ENCODE measurements at regions not wholly inside any gene's neighbourhood (a gene's known extent, or its start where the extent isn't known, plus 50 kb on each side); places are given as distances from the start of the nearest gene placed in this dataset.

DNA sequence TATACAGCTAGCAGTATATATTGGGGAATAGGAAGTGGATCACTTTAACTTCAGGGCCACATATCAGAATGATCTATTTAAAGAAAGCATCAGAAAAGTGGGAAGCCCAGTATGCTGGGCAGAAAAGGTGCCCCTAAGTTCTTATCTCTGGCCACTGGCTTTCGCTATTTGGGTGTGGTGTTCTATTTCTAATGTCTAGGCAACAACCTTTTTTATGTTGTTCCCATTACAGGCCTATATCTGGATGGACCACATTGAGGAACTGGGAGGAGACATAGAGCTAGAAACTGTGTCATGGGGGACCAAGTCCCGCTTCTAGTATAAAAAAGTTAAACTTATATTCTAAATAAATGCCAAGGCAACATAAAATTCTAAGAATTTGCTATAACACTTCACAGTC is 935.6 kb downstream of the PDHA2 start:
- DNase-seq = no peak
- no peaks in the 10 kb centered on the region for H4K20me1 ChIP-seq (ENCODE audit: control insufficient read depth, insufficient read depth, low read length, poor library complexity, severe bottlenecking)
- no peaks in the 10 kb centered on the region for H3K27me3 ChIP-seq (replicated peaks in 1 of 4; ENCODE audit: control extremely low read depth in 1 of 4, control insufficient read depth in 3 of 4, insufficient read depth in 4 of 4, low read length in 3 of 4)
- no peak overlapping the region for H2AFZ ChIP-seq (ENCODE audit: insufficient read depth, low read depth, low read length, poor library complexity, severe bottlenecking)
- H3K4me3 ChIP-seq (ENCODE audit: control extremely low read depth in 1 of 5, extremely low read depth in 1 of 5, insufficient read depth in 1 of 5, low read depth in 2 of 5, low read length in 4 of 5) = no peak overlapping the region
- Mint-ChIP-seq H3K9me3 (ENCODE audit: insufficient read depth) (peaks cover 4% of the 10 kb centered on the region), H3K27ac (no peak overlapping the region), H3K4me1 (no peaks in the 10 kb centered on the region), H3K4me3 (no peak overlapping the region), H3K27me3 (no peaks in the 10 kb centered on the region)
- no peaks in the 10 kb centered on the region for H3K79me2 ChIP-seq (ENCODE audit: control insufficient read depth, insufficient read depth, low read length)
- no peak overlapping the region for H3K4me2 ChIP-seq (replicated peaks; ENCODE audit: low read depth, low read length, poor library complexity, severe bottlenecking)
- peaks cover 0 to 3% (median 0%) of the 10 kb centered on the region in 3 donors for H3K9me3 ChIP-seq (ENCODE audit: control extremely low read depth in 1 of 3, control insufficient read depth in 2 of 3, insufficient read depth in 1 of 3, low read length in 2 of 3)
- no peaks in the 10 kb centered on the region for H3K36me3 ChIP-seq (replicated peaks in 1 of 2; ENCODE audit: control extremely low read depth in 1 of 2, control insufficient read depth in 1 of 2, extremely low read depth in 1 of 2, insufficient read depth in 2 of 2, low read length in 1 of 2)
- intact Hi-C loops (cut with micrococcal nuclease) = no loop called here
- H3K9ac ChIP-seq (ENCODE audit: low read length) = no peak overlapping the region
- POLR2A ChIA-PET = no interaction called here
- CTCF ChIA-PET = no interaction called here
- TF ChIP-seq EZH2 (IDR thresholded peaks at IDR 0.05; ENCODE audit: borderline replicate concordance, insufficient read depth, low read depth, low read length, poor library complexity, severe bottlenecking) = no peak
- TF ChIP-seq, protein P1, sequence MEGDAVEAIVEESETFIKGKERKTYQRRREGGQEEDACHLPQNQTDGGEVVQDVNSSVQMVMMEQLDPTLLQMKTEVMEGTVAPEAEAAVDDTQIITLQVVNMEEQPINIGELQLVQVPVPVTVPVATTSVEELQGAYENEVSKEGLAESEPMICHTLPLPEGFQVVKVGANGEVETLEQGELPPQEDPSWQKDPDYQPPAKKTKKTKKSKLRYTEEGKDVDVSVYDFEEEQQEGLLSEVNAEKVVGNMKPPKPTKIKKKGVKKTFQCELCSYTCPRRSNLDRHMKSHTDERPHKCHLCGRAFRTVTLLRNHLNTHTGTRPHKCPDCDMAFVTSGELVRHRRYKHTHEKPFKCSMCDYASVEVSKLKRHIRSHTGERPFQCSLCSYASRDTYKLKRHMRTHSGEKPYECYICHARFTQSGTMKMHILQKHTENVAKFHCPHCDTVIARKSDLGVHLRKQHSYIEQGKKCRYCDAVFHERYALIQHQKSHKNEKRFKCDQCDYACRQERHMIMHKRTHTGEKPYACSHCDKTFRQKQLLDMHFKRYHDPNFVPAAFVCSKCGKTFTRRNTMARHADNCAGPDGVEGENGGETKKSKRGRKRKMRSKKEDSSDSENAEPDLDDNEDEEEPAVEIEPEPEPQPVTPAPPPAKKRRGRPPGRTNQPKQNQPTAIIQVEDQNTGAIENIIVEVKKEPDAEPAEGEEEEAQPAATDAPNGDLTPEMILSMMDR (IDR thresholded peaks at IDR 0.05) = no peak
- no peak overlapping the region for H3K27ac ChIP-seq (ENCODE audit: low read length in 2 of 2)
- no peaks in the 10 kb centered on the region for H3K4me1 ChIP-seq (ENCODE audit: control insufficient read depth in 2 of 2, insufficient read depth in 2 of 2, low read length in 2 of 2)
- 60% methylated on average over 1 of the region's 2 CpGs for WGBS (ENCODE audit: insufficient coverage)
- no peak for ATAC-seq (ENCODE audit: low read depth)

DNA sequence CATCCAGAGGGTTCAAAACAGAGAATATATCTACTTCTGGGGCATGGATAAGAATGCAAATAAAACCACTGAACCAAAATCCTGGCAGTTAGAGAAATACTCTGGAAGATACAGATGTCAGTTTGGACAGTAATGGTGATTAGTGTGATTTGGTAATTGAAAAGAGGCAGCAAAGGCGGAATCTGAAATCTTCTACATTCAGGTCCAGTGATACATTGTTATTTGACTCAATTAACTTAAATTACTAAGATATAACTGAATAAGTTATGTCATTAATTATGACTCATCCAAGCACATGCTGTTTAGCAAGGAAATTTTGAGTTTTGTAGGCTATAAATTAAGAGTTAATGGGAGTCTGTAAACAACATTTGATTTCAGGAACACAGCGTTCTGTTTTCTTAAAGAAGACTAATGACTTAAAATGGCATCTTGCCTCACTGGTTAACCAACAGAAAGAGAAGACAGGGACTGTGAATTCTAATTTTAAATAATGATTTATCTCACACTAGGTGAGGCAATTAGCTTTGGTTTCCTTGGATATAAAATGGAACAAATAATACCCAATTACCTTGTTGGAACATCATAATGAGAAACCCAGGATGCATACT is 937.1 kb downstream of the PDHA2 start:
- Mint-ChIP-seq H3K27ac (no peak overlapping the region), H3K4me3 (no peak overlapping the region), H3K27me3 (no peaks in the 10 kb centered on the region), H3K9me3 (ENCODE audit: insufficient read depth) (peaks cover 4% of the 10 kb centered on the region), H3K4me1 (no peaks in the 10 kb centered on the region)
- no peaks in the 10 kb centered on the region for H3K36me3 ChIP-seq (replicated peaks in 1 of 2; ENCODE audit: control extremely low read depth in 1 of 2, control insufficient read depth in 1 of 2, extremely low read depth in 1 of 2, insufficient read depth in 2 of 2, low read length in 1 of 2)
- ChIA-PET CTCF (no interaction called here), POLR2A (no interaction called here)
- H3K79me2 ChIP-seq (ENCODE audit: control insufficient read depth, insufficient read depth, low read length) = no peaks in the 10 kb centered on the region
- intact Hi-C loops (cut with micrococcal nuclease) = no loop called here
- H2AFZ ChIP-seq (ENCODE audit: insufficient read depth, low read depth, low read length, poor library complexity, severe bottlenecking) = no peak overlapping the region
- H3K4me1 ChIP-seq (ENCODE audit: control insufficient read depth in 2 of 2, insufficient read depth in 2 of 2, low read length in 2 of 2) = no peaks in the 10 kb centered on the region
- peaks cover 0 to 2% (median 0%) of the 10 kb centered on the region in 3 donors for H3K9me3 ChIP-seq (ENCODE audit: control extremely low read depth in 1 of 3, control insufficient read depth in 2 of 3, insufficient read depth in 1 of 3, low read length in 2 of 3)
- no peak overlapping the region for H3K9ac ChIP-seq (ENCODE audit: low read length)
- no peak overlapping the region for H3K27ac ChIP-seq (ENCODE audit: low read length in 2 of 2)
- no peak for ATAC-seq (ENCODE audit: low read depth)
- H3K27me3 ChIP-seq (replicated peaks in 1 of 4; ENCODE audit: control extremely low read depth in 1 of 4, control insufficient read depth in 3 of 4, insufficient read depth in 4 of 4, low read length in 3 of 4) = no peaks in the 10 kb centered on the region
- no peak for DNase-seq
- TF ChIP-seq, protein P1 (IDR thresholded peaks at IDR 0.05) = no peak
- no peak for TF ChIP-seq EZH2 (IDR thresholded peaks at IDR 0.05; ENCODE audit: borderline replicate concordance, insufficient read depth, low read depth, low read length, poor library complexity, severe bottlenecking)
- no peak overlapping the region for H3K4me2 ChIP-seq (replicated peaks; ENCODE audit: low read depth, low read length, poor library complexity, severe bottlenecking)
- H3K4me3 ChIP-seq (ENCODE audit: control extremely low read depth in 1 of 5, extremely low read depth in 1 of 5, insufficient read depth in 1 of 5, low read depth in 2 of 5, low read length in 4 of 5) = no peak overlapping the region
- H4K20me1 ChIP-seq (ENCODE audit: control insufficient read depth, insufficient read depth, low read length, poor library complexity, severe bottlenecking) = no peaks in the 10 kb centered on the region
- WGBS (ENCODE audit: insufficient coverage) = no CpG with 5 or more reads among the region's 2 CpGs
